A673 (cell line): ENCODE measurements at regions not wholly inside any gene's neighbourhood (a gene's known extent, or its start where the extent isn't known, plus 50 kb on each side); places are given as distances from the start of the nearest gene placed in this dataset.

Source experiments
- CTCF ChIP-seq: fragments of 300-800, 200-600 bp; sonication (generic); conservative IDR thresholded peaks from 2 replicates; pipeline ENCODE4 v1.5.1; 2017; ENCODE audit warnings: low read depth, mild to moderate bottlenecking, antibody characterized with exemption, low read length, moderate library complexity, mixed read lengths
- EZH2 ChIP-seq: fragments of 200-600 bp; sonication (generic); IDR thresholded peaks from 2 replicates; pipeline ENCODE4 v1.6.1; 2017; ENCODE audit warnings: borderline replicate concordance, low read depth, mild to moderate bottlenecking, mixed read lengths, antibody characterized with exemption, low read length; ENCODE audit not compliant: poor library complexity, severe bottlenecking

- no peak for TF ChIP-seq CTCF
- TF ChIP-seq EZH2, result no peak
Observed at GRCh38 chr10:10687751-10688150, 329.9 kb upstream of the CELF2 start.
